Muscle of back (tissue), 3 donors: ENCODE measurements at regions not wholly inside any gene's neighbourhood (a gene's known extent, or its start where the extent isn't known, plus 50 kb on each side); places are given as distances from the start of the nearest gene placed in this dataset.
A peak's percentile ranks its signal among the peaks of the same experiment; 100 is the strongest.
"Not testable (repeated sequence)": the region's sequence is repeated elsewhere in the genome, so short reads cannot be mapped to it uniquely, and the experiment has no call there.

Experiments used
- DNase-seq, 3 donors: peaks; one replicate each; pipeline versions ENCODE4 v3.0.0 to v3.0.0-alpha.2; 2013

DNA sequence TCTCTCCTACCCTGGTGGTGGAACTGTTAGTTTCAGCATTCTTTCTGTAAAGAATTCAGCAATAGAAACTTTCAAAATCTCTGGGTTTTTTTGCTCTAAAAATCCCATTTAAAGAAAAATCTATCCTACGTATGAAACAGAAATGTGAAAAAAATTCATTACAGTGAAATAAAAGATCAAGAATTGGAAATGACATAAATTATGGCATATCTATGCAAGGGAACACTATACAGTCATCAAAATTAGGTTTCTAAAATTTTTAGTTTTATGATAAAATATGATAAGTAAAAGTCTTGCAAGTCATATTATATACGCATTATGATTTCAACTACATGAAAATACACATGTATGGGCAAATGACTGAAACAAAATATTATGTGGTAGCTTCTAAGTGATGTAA, 342.6 kb downstream of the CETN3 start:
- no peak for DNase-seq

DNA sequence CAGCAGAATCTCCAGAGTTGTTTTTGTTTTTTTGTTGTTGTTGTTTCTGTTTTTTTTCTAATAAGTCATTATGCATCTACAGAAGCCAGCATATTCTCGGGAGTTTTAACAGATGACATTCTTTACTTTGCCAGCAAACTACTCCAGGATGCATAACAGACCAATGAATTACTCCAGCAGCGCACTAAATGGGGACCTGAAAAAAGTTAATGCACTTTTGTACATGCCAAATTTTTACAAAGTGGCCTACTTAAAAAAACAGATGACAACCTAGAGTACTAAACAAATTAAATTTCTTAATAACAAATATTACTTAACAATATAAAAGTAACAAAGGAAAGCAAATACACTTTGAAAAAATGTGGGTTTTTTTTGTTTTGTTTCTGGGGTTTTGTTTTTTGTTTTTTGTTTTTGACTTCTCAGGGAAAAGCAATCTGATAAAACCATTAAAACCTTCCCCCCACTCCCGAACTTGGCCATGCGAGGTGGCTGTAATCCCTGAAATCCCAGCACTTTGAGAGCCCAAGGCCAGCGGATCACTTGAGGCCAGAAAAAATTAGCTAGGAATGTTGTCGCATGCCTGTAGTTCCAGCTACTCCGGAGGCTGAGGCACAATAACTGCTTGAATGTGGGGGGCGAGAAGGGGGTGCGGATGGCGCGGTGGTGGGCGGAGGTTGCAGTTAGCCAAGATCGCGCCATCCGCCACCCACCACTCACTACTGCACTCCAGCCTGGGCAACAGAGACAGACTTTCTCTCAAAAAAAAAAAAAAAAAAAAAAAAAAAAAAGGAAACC, 352.4 kb downstream of the CETN3 start:
- DNase-seq: peak in 1 of 3 donors; percentile 55

DNA sequence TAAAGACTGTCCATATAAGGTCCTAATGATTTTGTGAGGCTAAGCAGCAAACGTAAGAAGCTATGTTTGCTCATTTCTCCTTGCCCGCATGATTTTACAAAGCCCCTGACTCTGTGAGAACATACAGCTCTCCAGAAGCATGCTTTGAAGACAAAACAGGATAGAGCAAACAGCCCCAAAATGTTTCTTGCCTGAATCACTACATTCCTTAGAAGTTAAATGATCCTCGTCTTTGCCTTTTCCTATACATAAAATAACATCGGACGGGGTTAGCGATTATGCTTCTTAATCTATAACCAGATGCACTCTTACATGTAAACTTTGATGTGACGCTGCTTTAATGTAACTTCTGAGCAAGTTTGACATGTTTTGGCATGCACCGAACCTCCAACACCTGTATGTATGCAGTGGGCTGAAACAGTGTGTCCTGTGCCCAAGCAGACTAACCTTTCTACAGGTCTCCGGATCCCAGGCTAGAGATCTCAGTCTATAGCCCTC, 353.7 kb downstream of the CETN3 start:
- DNase-seq: peak in 2 of 3 donors; percentile 9 to 75

DNA sequence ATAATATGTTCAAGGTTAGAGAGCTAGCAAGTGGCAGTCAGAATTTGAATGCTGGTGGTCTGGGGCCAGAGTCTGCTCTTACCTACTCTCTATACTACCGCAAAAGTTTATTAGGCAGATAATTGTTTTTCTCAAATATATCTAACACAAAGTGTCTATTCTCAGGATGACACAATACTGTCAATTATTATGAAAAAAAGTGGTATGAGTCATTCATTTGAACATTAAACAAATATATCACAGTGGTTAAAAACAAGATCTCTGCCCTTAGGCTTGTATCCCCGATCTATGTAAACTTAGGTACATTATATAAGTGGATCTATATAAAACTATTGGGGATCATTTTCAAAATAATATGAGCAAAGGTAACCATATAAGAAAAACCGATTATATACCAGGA, 354.9 kb downstream of the CETN3 start:
- DNase-seq: no peak

DNA sequence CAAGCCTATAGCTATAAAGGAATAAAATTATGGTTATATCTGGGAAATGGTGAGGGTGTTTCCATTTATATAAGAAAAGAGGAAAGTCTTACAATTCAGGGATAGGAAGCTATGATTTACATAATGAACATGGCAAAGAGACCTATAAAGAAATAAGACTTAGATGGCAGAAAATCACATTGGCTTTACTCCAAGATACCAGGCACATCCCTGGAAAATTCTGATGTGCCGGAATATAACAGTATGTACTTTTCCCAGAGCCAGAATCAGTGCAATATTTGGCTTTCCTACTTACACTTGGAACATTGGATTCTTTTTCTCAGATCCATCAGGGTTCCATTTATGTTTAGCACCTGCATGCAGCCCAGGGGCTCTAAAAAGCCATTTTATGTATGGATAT, 357.8 kb downstream of the CETN3 start:
- DNase-seq: peak in 1 of 3 donors; percentile 15

DNA sequence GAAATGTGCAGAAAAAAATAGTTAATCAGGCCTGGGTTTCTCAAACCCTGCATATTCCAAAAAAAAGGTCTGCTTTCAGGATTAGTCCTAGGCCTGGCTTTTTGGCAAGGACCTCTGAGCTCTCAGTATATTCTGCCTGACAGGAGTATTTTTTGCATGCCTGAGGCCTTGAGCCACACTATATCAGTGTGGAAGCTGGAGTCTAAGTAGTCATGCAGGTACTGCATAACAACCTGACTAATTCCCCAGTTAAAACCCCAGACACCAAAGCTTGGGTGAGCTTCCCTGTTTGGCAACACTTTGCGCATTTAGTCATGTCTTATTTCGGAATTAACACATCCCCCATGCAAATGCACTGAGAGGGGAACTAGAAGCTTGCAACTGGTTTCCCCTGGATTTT, 359.5 kb downstream of the CETN3 start:
- peak in 1 of 3 donors; percentile 7 for DNase-seq

DNA sequence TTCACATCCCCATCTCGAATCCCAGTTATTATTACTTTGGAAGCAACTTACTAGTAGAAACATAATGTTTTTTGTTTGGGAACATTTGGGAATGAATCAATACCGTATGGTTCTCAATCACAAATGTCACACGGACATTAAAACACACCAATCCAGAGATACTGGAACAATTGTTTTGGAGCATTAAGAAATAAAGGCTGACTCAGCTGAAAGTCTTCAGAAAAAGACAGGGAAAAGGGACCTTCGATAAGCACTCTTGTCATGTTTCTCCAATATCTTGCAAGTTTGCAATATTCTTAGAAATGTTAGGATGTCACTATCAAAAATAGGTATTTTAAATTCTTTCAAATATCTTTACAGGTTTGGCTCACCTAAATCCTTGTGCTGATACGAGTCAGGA, 362.4 kb downstream of the CETN3 start:
- DNase-seq: no peak

DNA sequence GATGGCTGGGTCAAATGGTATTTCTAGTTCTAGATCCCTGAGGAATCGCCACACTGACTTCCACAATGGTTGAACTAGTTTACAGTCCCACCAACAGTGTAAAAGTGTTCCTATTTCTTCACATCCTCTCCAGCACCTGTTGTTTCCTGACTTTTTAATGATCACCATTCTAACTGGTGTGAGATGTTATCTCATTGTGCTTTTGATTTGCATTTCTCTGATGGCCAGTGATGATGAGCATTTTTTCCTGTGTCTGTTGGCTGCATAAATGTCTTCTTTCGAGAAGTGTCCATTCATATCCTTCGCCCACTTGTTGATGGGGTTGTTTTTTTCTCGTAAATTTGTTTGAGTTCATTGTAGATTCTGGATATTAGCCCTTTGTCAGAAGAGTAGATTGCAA, 369.5 kb downstream of the CETN3 start:
- not testable (repeated sequence) for DNase-seq

DNA sequence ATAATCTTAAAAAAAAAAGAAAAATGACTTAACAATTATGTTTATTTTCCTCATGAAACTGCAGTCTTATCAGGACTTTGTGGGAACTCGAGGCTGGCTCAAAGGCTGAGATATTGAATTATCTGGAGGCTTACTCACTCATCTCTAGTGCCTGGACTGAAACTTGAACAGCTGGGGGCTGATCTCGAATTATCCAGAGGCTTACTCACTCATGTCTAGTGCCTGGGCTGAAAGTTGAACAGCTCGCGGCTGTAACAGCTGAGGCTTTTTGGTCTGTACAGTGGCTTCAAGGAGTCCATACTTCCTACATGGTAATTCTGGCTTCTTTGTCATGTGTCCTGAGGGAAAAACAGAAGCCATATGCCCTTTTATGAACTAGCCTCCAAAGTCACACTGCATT, 371.9 kb downstream of the CETN3 start:
- DNase-seq: no peak

DNA sequence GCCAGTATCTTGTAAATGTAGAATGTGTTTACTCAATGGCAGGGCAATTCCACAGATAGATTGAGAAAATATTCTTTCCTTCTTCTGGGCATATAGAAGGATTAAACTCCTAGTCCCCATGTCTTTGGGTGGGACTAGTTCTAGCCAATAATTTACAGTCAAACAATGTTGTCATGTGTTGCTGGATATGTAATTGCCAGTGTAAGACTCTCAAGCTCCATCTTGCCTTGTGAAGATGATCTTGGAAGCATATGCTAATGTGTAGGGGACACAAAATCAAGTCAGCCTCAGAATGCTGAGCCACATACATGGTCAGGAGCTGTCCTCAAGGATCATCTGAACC, 386.9 kb downstream of the CETN3 start:
- DNase-seq: no peak

DNA sequence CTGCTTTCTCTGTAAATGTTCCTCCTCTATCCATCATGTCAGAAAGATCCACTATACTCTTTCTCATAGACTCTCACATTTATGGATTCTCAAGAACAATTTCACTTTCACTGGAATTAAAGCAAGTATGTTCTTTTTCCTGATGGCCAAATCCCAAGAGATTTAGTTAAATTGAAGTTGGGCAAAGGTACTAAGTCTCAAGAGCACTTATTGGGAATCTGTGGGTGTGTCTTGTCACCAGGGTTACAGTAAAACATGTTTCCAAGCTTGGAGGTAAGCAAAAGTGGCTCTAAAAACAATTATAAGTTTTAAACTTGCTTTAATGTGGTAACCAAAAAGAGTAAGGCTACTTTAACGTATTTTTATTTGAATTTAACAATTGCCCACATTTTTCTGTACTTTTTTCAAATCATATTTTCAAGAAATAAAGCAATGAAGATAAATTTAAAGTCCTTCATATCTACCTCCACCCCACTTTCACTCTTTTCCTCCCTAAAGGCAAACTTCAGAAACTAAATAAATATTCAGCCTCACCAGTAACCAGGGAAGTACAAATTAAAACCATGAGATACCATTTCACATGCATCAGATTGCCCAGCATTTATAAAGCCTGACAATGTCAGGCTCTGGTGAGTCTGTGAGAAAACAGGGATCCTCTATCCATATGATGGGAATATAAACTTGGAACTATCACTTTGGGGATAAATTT, 387.4 kb downstream of the CETN3 start:
- DNase-seq: no peak

DNA sequence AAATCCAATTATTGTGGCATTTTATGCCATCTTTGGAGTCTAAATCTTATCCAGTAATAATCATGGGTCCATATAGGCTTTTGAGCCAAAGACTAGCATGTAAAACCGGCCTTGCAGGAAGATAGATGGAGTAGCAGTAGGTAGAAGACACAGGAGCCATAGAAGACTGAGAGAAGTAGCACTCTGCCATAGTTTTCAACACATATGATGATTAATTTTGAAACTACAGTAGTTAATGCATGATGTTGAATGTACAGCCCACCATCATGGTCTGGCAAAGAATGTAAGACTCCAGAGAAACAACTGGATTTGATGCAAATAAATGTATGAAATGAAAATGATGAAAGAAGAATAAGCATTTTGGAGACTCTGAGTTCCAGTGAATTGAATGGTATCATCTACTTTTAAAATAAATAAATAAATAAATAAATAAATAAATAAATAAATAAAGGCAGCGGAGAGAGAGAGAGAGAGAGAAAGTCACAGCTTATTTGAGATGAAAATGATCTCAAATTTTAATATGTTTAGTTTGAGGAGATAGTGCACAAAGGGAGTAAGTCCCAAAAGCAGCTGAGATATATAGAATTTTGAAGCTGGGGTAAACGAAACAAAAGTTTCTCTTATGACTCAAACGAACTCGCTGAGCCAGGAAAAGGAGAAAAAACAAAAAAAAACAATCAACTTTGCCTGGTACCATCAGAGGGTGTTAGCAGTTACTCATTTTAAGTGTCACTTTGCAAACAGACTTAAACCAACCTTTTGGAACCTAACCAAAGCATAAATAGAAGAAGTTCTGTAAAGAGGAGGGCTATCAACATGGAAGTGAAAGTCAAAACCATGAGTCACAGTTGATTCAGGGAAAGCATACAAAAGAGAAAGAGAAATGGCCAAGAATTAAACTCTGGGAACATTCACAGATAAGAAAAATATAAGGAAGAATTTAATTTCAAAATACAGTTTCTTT, 388.7 kb downstream of the CETN3 start:
- peak; percentile 9 to 79 (median 24) for DNase-seq

DNA sequence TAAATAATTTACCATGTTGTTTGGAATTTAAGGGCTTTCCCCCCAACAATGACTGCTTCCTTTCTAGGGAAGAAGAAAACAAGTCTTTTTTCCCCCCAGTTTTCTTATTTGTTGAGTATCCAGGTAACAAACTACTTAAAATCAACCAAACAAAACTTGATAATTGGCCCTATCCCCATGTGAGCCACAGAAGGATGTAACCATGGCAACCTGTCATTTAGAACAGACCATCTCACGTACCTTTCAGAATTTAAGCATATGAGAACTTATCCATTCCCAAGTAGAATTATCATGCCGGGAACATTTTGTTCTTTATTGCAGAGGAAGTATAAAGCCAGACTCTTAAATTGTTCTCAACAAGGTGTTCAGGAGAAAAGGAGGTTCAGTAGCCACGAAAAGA, 392.3 kb downstream of the CETN3 start:
- DNase-seq: no peak

DNA sequence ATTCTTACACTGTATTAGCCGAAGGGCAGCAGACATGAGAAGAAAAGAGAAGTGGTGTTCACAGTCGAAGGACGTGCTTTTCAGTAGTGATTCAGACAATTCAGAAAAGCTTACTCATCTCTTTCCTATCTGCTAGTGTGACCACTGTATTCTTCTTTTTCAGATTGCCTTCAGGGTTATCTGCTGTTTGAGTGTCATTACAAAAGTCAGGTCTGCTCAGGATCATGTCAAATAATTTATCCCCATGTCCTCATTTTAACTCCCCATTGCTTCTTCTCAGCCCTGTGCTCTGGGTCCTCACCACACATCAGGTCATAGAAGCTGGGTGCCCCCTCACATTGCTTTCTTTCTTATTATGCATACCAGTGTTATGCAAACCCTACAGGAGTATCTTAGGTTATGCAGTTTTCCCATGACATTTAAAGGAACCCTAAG, 394.0 kb downstream of the CETN3 start:
- DNase-seq: peak in 2 of 3 donors; percentile 8

DNA sequence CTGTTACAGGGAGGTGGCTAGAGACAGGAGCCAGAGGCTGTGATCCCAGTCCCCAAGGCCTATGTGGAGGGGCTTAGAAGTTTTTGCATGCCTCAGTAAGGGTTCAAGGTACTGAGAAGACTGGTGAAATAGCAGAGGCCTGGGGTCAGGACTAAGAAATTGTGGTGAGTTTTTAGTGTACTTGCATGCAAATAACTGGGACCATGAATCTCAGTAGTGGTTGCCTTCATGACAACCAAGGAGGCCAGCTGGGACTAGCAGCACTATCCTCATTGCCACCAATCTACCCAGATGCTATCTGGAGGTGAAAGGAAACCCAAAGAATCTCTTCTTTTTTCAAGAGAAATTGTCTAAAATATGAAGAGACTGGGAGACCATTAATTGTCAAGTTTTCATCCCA, 395.1 kb downstream of the CETN3 start:
- no peak for DNase-seq

DNA sequence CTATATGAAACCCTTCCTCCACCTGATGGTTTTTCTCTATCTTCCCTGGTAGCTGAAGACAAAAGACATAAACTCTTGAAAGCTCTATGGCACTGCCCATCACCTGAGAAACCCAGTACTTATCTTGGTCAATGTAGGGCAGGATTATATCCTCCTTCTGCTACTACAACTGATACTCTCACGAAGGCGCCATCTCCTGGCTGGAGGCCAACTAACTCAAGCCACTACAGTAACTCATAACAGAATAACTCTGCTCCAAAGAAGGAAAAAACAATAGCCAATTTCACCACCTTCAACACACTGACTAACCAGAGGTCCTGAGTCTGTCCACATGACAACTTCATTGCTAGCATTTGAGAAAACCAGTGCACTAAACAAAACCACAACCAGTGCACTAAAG, 409.2 kb downstream of the CETN3 start:
- DNase-seq: no peak

DNA sequence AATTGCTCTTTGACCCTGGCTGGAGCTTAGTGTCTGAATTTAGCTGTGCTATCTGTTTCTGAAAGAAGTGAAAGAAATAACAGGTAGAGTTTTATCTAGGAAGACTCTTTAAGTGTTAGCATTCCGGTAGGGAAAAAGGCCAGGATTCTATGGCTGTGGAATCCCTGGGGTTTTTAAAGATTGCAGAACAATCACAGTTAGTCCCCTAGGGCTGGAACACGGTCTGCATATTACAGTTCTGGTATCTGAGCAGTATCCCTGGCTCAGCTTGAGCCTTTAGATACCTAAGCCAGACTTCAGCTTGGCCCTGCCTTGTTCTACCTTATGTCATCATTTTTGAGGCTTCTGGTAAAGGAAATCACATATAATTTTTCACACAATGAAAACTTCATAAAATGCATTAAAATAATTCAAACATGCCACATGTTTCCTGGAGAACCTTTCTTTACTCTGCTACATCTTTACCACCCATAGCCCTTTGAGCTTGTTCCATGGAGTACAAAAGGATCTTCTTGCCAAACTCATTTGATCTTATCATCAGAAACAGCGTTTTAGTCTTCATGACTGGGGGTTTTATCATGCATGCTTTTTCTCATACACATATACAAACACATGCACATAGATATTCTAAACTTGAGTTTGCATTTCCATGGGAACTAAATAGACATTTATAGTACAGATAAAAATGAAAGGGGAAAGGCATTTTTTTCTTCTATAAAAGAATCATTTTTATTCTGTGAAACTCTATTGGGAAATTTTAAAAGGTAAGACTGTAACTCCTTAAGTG, 410.8 kb downstream of the CETN3 start:
- DNase-seq: no peak

DNA sequence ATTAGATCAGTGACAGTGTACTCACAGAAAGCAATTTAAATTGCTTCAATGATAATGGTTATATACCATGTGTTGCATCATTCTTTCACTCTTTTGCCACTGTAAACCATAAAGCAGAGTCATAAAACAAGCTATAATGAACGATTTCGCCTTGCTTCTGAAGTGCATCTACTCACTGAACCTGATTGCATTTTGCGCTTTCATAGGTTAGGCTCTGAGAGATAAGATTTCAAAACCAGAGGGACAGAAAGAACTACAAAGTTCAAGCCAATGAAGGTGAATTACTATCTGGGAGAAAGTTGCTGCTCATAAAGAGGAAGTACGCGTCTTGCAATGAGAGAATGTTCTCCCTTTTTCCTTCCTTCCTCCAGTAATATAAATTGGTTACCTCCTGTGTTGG, 412.7 kb downstream of the CETN3 start:
- DNase-seq: no peak

DNA sequence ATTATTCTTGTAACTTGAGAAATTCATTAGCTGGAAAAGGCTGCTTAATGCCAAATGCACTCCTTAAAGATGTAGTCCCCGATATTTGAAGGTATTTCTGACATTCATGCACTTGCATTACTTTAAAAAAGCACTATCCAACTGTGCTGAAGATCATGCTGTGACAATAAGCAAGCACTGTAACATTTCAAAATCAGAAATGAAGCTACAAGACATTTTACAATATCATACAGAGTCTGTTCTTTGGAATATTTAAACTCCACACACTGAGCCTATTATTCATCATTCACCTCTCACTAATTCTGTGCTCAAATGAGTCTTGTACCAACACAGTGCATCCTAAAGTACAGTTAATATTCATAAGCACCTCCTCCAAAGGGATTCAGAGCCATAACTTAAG, 413.2 kb downstream of the CETN3 start:
- no peak for DNase-seq

DNA sequence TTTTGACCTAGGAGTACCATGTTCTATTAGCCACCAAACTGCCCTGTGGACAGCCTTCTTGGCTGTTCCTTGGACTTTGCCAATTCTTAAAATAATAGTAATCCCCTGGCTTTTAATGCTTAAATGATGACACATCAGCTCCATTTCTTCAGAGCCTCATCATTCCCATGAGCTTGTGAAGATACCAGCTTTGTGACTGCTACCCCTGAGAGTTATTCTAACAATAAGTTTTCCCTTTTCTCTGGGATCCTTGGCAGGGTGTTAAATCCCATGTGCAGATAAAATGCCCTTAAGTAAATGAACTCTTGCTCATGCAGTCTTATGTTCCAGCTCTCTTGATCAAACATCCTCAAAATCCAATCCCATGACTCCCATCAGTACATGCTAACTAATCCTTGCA, 415.3 kb downstream of the CETN3 start:
- DNase-seq: no peak

DNA sequence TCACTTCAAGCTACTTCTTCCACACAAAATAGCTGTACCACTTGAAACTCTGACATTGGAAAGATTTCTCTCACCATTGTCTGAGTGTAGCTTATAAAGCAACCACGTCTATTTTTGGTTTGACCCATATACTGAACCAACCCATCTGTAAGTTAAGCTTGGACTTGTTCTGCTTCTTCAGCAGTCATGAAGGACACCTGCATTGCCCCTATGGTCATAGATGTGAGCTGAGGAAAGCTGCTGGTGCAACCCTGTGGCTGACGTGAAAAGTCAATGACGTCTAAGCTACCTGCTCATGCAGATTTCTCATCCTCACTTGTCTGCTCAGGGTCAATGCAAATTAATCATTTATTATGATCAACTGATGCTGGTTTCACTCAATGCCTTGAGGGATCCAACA, 417.4 kb downstream of the CETN3 start:
- DNase-seq: no peak
